Liver (tissue), 8 donors: ENCODE measurements at regions not wholly inside any gene's neighbourhood (a gene's known extent, or its start where the extent isn't known, plus 50 kb on each side); places are given as distances from the start of the nearest gene placed in this dataset.

Source experiments
- DNase-seq: peaks from one replicate; pipeline ENCODE4 v3.0.0-alpha.2; 2017; ENCODE audit warnings: low spot score
- H3K27ac ChIP-seq, 2 donors: one replicate each; pipeline ENCODE4 v1.7.0; 2013; ENCODE audit warnings: inconsistent platforms in 2 of 2, low read length in 2 of 2, control low read depth in 1 of 2, low read depth in 1 of 2, mild to moderate bottlenecking in 1 of 2
- H3K27me3 ChIP-seq, 4 donors: one replicate each; pipeline versions ENCODE4 v1.6.1 to v1.7.0; 2013; ENCODE audit warnings: low read length in 3 of 4, inconsistent platforms in 1 of 4, mild to moderate bottlenecking in 1 of 4, moderate library complexity in 1 of 4; ENCODE audit not compliant: control insufficient read depth in 4 of 4, insufficient read depth in 4 of 4
- H3K36me3 ChIP-seq, 4 donors: one replicate each; pipeline versions ENCODE4 v1.6.1 to v1.7.0; 2013; ENCODE audit warnings: low read length in 3 of 4, mild to moderate bottlenecking in 3 of 4, low read depth in 1 of 4, moderate library complexity in 1 of 4; ENCODE audit not compliant: control insufficient read depth in 4 of 4, insufficient read depth in 3 of 4
- H3K4me1 ChIP-seq, 4 donors: one replicate each; pipeline versions ENCODE4 v1.6.1 to v1.7.0; 2013; ENCODE audit warnings: low read length in 3 of 4, mild to moderate bottlenecking in 3 of 4, moderate library complexity in 1 of 4; ENCODE audit not compliant: control insufficient read depth in 4 of 4, insufficient read depth in 4 of 4
- H3K4me3 ChIP-seq, 3 donors: one replicate each; pipeline versions ENCODE4 v1.6.1 to v1.7.0; 2013; ENCODE audit warnings: low read length in 3 of 3, control low read depth in 1 of 3, low read depth in 1 of 3, mild to moderate bottlenecking in 1 of 3
- H3K9ac ChIP-seq, 2 donors: one replicate each; pipeline ENCODE4 v1.7.0; 2013; ENCODE audit warnings: low read length in 2 of 2, mild to moderate bottlenecking in 2 of 2, moderate library complexity in 2 of 2, control low read depth in 1 of 2, low read depth in 1 of 2
- H3K9me3 ChIP-seq, 4 donors: one replicate each; pipeline versions ENCODE4 v1.6.1 to v1.7.0; 2013; ENCODE audit warnings: low read length in 3 of 4; ENCODE audit not compliant: control insufficient read depth in 4 of 4
- EGR1 ChIP-seq, 2 donors: IDR thresholded peaks; 2 replicates each; pipeline ENCODE4 v1.6.1; 2016 to 2018; ENCODE audit warnings: antibody characterized with exemption in 2 of 2, low read depth in 2 of 2
- FOXA2 ChIP-seq: IDR thresholded peaks from 2 replicates; pipeline ENCODE4 v1.6.1; 2016; ENCODE audit warnings: antibody characterized with exemption
- GABPA ChIP-seq, 2 donors: IDR thresholded peaks in 1 of 2; conservative IDR thresholded peaks in 1 of 2; 2 replicates each; pipeline ENCODE4 v1.6.1; 2016; ENCODE audit warnings: antibody characterized with exemption in 2 of 2, mild to moderate bottlenecking in 1 of 2, moderate library complexity in 1 of 2
- HNF4A ChIP-seq, 2 donors: conservative IDR thresholded peaks; 2 replicates each; pipeline ENCODE4 v1.6.1; 2016; ENCODE audit warnings: antibody characterized with exemption in 2 of 2, mild to moderate bottlenecking in 2 of 2
- HNF4G ChIP-seq: IDR thresholded peaks from 2 replicates; pipeline ENCODE4 v1.6.1; 2016; ENCODE audit warnings: antibody characterized with exemption
- JUND ChIP-seq, 2 donors: IDR thresholded peaks; 2 replicates each; pipeline ENCODE4 v1.6.1; 2016; ENCODE audit warnings: antibody characterized with exemption in 2 of 2
- RAD21 ChIP-seq, 2 donors: IDR thresholded peaks; 2 replicates each; pipeline ENCODE4 v1.6.1; 2016; ENCODE audit warnings: antibody characterized with exemption in 2 of 2, mild to moderate bottlenecking in 2 of 2
- RXRA ChIP-seq, 2 donors: IDR thresholded peaks; 2 replicates each; pipeline ENCODE4 v1.6.1; 2017 to 2018; ENCODE audit warnings: antibody characterized with exemption in 2 of 2, mild to moderate bottlenecking in 1 of 2
- SP1 ChIP-seq: IDR thresholded peaks from 2 replicates; pipeline ENCODE4 v1.6.1; 2018; ENCODE audit warnings: antibody characterized with exemption, mild to moderate bottlenecking
- YY1 ChIP-seq: IDR thresholded peaks from 2 replicates; pipeline ENCODE4 v1.6.1; 2016; ENCODE audit warnings: antibody characterized with exemption, mild to moderate bottlenecking
- WGBS: extraction: QIAGEN DNeasy Blood & Tissue Kit; methylation state at CpG from one replicate; pipeline ENCODE4 v1.1.7; 2013; 5-methylcytosine and 5-hydroxymethylcytosine counted together
- TF ChIP-seq, protein P1 (sequence below): fragments of 150-350 bp; IDR thresholded peaks from 2 replicates; pipeline ENCODE4 v1.5.1; 2017; ENCODE audit warnings: improper control_type of control experiment, low read depth, low read length; ENCODE audit not compliant: missing input control
- TF ChIP-seq, protein P2 (sequence below): IDR thresholded peaks from 2 replicates; pipeline ENCODE4 v1.6.1; 2016; ENCODE audit warnings: antibody characterized with exemption, mild to moderate bottlenecking
- TF ChIP-seq, protein P3 (sequence below): IDR thresholded peaks from 2 replicates; pipeline ENCODE4 v1.6.1; 2016; ENCODE audit warnings: antibody characterized with exemption
- TF ChIP-seq, protein P4 (sequence below): IDR thresholded peaks from 2 replicates; pipeline ENCODE4 v1.6.1; 2016; ENCODE audit warnings: antibody characterized with exemption
- TF ChIP-seq, protein P5 (sequence below): IDR thresholded peaks from 2 replicates; pipeline ENCODE4 v1.6.1; 2016; ENCODE audit warnings: antibody characterized with exemption
- donor health status: healthy.
- donor health status: healthy.
- donor health status: healthy.
- donor health status: healthy.
- donor health status: healthy.

DNA sequence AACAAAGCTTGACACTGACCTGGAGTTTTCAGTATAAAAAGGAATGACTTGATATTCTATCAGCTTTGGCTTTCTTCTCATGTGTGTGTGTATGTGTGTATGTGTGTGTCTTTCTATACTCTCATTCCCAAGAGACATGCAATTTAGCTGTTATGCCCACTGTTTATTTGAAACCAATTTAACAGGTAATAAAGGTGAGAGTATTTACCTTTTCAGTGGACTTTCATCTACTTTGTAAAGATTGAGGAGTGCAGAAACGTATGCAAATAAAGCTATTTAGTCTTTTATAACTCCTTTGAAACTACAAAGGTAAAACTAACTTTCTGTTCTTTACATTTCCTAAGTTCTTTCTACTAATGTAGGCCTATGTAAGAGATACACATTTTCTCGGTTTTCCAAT lies 103.5 kb upstream of the HS3ST5 start:
- H3K4me1 ChIP-seq, result no peaks in the 10 kb centered on the region
- no peak overlapping the region for H3K4me3 ChIP-seq
- no peak overlapping the region for H3K27ac ChIP-seq
- no peak for DNase-seq
- H3K9ac ChIP-seq, result no peak overlapping the region
- H3K36me3 ChIP-seq, result no peaks in the 10 kb centered on the region
- H3K9me3 ChIP-seq, result no peaks in the 10 kb centered on the region
- TF ChIP-seq EGR1 (IDR thresholded peaks at IDR 0.05; ENCODE audit: low read depth in 2 of 2), result no peak
- H3K27me3 ChIP-seq, result peaks cover 0 to 5% (median 0%) of the 10 kb centered on the region in 4 donors
- WGBS, result 52% methylated on average over 2 of the region's 2 CpGs

DNA sequence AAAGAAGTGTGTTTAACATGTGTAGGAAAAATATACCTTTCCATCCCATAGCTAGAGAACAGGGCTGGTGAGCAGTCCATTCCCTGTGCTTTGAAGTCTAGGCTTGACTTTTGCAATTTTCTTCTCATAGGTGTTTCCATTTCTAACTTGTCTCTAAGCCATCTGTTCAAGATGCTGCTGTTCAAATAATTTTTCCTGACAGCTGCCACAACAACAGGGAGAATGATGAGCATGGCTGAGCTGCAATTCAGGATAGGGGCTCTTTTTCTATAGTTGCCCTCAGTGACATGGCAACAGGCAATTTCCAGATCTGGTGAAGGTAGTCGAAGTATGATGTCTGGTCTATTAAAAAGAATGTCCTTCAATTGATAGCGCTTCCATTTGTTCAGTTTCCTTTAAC lies 103.0 kb upstream of the HS3ST5 start:
- no peak overlapping the region for H3K27ac ChIP-seq
- no peaks in the 10 kb centered on the region for H3K9me3 ChIP-seq
- H3K4me3 ChIP-seq, result no peak overlapping the region
- H3K9ac ChIP-seq, result no peak overlapping the region
- DNase-seq, result no peak
- no peak for TF ChIP-seq RAD21 (IDR thresholded peaks at IDR 0.05)
- TF ChIP-seq, protein P1, sequence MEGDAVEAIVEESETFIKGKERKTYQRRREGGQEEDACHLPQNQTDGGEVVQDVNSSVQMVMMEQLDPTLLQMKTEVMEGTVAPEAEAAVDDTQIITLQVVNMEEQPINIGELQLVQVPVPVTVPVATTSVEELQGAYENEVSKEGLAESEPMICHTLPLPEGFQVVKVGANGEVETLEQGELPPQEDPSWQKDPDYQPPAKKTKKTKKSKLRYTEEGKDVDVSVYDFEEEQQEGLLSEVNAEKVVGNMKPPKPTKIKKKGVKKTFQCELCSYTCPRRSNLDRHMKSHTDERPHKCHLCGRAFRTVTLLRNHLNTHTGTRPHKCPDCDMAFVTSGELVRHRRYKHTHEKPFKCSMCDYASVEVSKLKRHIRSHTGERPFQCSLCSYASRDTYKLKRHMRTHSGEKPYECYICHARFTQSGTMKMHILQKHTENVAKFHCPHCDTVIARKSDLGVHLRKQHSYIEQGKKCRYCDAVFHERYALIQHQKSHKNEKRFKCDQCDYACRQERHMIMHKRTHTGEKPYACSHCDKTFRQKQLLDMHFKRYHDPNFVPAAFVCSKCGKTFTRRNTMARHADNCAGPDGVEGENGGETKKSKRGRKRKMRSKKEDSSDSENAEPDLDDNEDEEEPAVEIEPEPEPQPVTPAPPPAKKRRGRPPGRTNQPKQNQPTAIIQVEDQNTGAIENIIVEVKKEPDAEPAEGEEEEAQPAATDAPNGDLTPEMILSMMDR, result no peak
- no peak for TF ChIP-seq HNF4A (conservative IDR thresholded peaks at IDR 0.05)
- TF ChIP-seq FOXA2, result no peak
- TF ChIP-seq RXRA (IDR thresholded peaks at IDR 0.05), result no peak
- TF ChIP-seq YY1, result no peak
- TF ChIP-seq, protein P2, sequence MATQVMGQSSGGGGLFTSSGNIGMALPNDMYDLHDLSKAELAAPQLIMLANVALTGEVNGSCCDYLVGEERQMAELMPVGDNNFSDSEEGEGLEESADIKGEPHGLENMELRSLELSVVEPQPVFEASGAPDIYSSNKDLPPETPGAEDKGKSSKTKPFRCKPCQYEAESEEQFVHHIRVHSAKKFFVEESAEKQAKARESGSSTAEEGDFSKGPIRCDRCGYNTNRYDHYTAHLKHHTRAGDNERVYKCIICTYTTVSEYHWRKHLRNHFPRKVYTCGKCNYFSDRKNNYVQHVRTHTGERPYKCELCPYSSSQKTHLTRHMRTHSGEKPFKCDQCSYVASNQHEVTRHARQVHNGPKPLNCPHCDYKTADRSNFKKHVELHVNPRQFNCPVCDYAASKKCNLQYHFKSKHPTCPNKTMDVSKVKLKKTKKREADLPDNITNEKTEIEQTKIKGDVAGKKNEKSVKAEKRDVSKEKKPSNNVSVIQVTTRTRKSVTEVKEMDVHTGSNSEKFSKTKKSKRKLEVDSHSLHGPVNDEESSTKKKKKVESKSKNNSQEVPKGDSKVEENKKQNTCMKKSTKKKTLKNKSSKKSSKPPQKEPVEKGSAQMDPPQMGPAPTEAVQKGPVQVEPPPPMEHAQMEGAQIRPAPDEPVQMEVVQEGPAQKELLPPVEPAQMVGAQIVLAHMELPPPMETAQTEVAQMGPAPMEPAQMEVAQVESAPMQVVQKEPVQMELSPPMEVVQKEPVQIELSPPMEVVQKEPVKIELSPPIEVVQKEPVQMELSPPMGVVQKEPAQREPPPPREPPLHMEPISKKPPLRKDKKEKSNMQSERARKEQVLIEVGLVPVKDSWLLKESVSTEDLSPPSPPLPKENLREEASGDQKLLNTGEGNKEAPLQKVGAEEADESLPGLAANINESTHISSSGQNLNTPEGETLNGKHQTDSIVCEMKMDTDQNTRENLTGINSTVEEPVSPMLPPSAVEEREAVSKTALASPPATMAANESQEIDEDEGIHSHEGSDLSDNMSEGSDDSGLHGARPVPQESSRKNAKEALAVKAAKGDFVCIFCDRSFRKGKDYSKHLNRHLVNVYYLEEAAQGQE, result no peak
- no peak for TF ChIP-seq HNF4G
- no peak for TF ChIP-seq JUND (IDR thresholded peaks at IDR 0.05)
- TF ChIP-seq, protein P3, sequence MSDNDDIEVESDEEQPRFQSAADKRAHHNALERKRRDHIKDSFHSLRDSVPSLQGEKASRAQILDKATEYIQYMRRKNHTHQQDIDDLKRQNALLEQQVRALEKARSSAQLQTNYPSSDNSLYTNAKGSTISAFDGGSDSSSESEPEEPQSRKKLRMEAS, result no peak
- TF ChIP-seq, protein P4, sequence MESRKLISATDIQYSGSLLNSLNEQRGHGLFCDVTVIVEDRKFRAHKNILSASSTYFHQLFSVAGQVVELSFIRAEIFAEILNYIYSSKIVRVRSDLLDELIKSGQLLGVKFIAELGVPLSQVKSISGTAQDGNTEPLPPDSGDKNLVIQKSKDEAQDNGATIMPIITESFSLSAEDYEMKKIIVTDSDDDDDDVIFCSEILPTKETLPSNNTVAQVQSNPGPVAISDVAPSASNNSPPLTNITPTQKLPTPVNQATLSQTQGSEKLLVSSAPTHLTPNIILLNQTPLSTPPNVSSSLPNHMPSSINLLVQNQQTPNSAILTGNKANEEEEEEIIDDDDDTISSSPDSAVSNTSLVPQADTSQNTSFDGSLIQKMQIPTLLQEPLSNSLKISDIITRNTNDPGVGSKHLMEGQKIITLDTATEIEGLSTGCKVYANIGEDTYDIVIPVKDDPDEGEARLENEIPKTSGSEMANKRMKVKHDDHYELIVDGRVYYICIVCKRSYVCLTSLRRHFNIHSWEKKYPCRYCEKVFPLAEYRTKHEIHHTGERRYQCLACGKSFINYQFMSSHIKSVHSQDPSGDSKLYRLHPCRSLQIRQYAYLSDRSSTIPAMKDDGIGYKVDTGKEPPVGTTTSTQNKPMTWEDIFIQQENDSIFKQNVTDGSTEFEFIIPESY, result no peak
- TF ChIP-seq GABPA (IDR thresholded peaks at IDR 0.05 in 1 of 2, conservative IDR thresholded peaks at IDR 0.05 in 1 of 2), result no peak
- TF ChIP-seq, protein P5, sequence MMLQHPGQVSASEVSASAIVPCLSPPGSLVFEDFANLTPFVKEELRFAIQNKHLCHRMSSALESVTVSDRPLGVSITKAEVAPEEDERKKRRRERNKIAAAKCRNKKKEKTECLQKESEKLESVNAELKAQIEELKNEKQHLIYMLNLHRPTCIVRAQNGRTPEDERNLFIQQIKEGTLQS, result no peak
- TF ChIP-seq SP1, result no peak
- H3K36me3 ChIP-seq, result no peaks in the 10 kb centered on the region
- no peaks in the 10 kb centered on the region for H3K4me1 ChIP-seq
- WGBS, result 90% methylated on average over 2 of the region's 2 CpGs
- peaks cover 0 to 5% (median 0%) of the 10 kb centered on the region in 4 donors for H3K27me3 ChIP-seq
